Nephron progenitor cell (in vitro differentiated cells): ENCODE measurements at regions not wholly inside any gene's neighbourhood (a gene's known extent, or its start where the extent isn't known, plus 50 kb on each side); places are given as distances from the start of the nearest gene placed in this dataset.
"Not testable (repeated sequence)": the region's sequence is repeated elsewhere in the genome, so short reads cannot be mapped to it uniquely, and the experiment has no call there.

Experiments
- DNase-seq: peaks from one replicate; pipeline ENCODE4 v3.0.0; 2021
- H3K27ac Mint-ChIP-seq: 2 replicates; pipeline ENCODE4 v1.8.0; 2021; ENCODE audit warnings: mild to moderate bottlenecking, moderate library complexity, mixed read lengths
- H3K27me3 Mint-ChIP-seq: 2 replicates; pipeline ENCODE4 v1.8.0; 2021; ENCODE audit warnings: mild to moderate bottlenecking, low read depth, mixed read lengths; ENCODE audit not compliant: poor library complexity
- H3K36me3 Mint-ChIP-seq: 2 replicates; pipeline ENCODE4 v1.8.0; 2021; ENCODE audit warnings: low read depth, mixed read lengths
- H3K4me1 Mint-ChIP-seq: 2 replicates; pipeline ENCODE4 v1.8.0; 2021; ENCODE audit warnings: mixed read lengths
- H3K4me3 Mint-ChIP-seq: 2 replicates; pipeline ENCODE4 v1.8.0; 2021; ENCODE audit warnings: mild to moderate bottlenecking, moderate library complexity, mixed read lengths
- H3K9me3 Mint-ChIP-seq: 2 replicates; pipeline ENCODE4 v1.8.0; 2021; ENCODE audit warnings: mild to moderate bottlenecking, moderate library complexity, mixed read lengths
- TF ChIP-seq, protein P1 (sequence below): fragments of 200-600 bp; sonication (generic); IDR thresholded peaks from 2 replicates; pipeline ENCODE4 v1.5.0; 2021; ENCODE audit warnings: antibody characterized with exemption

DNA sequence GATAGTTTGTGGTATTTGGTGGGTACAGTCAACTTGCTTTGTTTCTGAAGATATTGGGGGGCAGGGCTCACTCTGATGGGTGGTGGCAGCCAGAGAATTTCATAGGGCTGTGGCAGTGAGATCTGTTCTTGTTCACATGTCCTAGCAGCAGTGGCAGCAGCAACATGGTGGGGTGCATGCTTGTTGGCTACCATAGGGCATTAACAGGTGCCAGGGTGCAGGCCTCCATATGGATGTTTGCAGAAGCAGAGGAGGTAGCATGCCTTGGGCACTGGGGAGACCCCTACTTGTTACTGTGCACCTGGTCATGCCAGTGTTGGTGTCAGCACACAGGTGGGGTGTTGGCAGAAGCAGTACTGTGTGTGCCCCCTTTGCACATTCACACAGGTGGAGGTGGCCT lies 96.3 kb upstream of the ZC4H2 start:
- Mint-ChIP-seq H3K4me1 (no peaks in the 10 kb centered on the region), H3K27ac (no peak overlapping the region), H3K27me3 (peaks cover 4% of the 10 kb centered on the region), H3K36me3 (peaks cover 94% of the 10 kb centered on the region), H3K4me3 (no peak overlapping the region), H3K9me3 (peaks cover 98% of the 10 kb centered on the region)
- TF ChIP-seq, protein P1, sequence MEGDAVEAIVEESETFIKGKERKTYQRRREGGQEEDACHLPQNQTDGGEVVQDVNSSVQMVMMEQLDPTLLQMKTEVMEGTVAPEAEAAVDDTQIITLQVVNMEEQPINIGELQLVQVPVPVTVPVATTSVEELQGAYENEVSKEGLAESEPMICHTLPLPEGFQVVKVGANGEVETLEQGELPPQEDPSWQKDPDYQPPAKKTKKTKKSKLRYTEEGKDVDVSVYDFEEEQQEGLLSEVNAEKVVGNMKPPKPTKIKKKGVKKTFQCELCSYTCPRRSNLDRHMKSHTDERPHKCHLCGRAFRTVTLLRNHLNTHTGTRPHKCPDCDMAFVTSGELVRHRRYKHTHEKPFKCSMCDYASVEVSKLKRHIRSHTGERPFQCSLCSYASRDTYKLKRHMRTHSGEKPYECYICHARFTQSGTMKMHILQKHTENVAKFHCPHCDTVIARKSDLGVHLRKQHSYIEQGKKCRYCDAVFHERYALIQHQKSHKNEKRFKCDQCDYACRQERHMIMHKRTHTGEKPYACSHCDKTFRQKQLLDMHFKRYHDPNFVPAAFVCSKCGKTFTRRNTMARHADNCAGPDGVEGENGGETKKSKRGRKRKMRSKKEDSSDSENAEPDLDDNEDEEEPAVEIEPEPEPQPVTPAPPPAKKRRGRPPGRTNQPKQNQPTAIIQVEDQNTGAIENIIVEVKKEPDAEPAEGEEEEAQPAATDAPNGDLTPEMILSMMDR: no peak
- DNase-seq: no peak

GRCh38 chrX:65058626-65059025 lies 82.4 kb upstream of the ZC4H2 start:
- not testable (repeated sequence) for H3K4me1 Mint-ChIP-seq, DNase-seq, H3K27ac Mint-ChIP-seq, H3K4me3 Mint-ChIP-seq, H3K27me3 Mint-ChIP-seq
- Mint-ChIP-seq H3K9me3 (peaks cover 85% of the 10 kb centered on the region), H3K36me3 (peaks cover 78% of the 10 kb centered on the region)

GRCh38 chrX:65045001-65045400 lies 68.8 kb upstream of the ZC4H2 start:
- Mint-ChIP-seq H3K9me3 (peaks cover 64% of the 10 kb centered on the region), H3K4me1 (no peaks in the 10 kb centered on the region), H3K27me3 (peaks cover 3% of the 10 kb centered on the region), H3K4me3 (no peak overlapping the region), H3K27ac (no peak overlapping the region), H3K36me3 (peaks cover 35% of the 10 kb centered on the region)
- TF ChIP-seq, protein P1: no peak
- no peak for DNase-seq

- peak overlapping the region; percentile 93 for H3K4me3 Mint-ChIP-seq
- TF ChIP-seq, protein P1: no peak
- peak; percentile 46 for DNase-seq
- H3K9me3 Mint-ChIP-seq: peaks cover 16% of the 10 kb centered on the region
- peak overlapping the region; percentile 94 for H3K27ac Mint-ChIP-seq
- no peaks in the 10 kb centered on the region for H3K36me3 Mint-ChIP-seq
- H3K4me1 Mint-ChIP-seq: peaks cover 12% of the 10 kb centered on the region
- H3K27me3 Mint-ChIP-seq: no peaks in the 10 kb centered on the region
Measured at GRCh38 chrX:65035446-65035770, 59.2 kb upstream of the ZC4H2 start.

DNA sequence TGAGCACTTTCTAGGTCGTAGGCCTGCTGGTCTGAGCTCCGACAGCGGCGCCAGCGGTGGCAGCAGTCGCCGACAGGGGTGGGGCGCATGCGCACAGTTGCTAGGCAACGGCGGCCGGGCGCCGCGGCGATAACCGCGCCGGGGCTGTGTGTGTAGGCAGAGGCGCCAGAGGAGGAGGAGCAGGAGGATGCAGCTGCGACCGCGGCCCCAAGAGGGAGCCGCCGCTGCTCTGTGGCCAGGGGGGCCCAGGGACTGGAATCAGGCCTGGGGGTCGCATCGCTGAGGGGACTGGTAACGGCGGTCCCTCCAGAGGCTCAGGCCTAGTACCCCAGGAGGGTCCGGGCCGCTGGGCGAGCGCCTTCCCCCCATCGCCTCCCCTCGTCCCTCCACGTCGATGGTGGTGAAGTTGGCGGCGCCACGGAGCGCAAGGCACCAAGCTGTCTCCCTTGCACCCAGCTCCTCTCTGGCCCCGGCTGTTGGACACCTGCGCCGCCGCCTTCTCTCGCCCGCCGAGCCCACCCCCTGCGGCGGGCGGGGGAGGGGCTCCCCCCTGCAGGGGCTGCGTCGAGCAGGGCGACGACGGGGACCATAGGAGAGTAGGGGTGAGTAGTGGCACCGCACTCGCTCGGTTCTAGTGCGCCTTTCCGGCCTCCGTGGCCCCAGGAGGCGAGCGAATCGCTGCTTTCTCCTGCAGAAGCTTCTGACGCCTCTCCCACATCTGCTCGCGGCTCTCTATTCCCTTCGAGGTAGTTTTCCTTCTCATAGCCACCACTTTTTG lies 58.6 kb upstream of the ZC4H2 start, which contains the start of gene ZC3H12B:
TSS of gene ZC3H12B (plus strand) at position 159 of the 778 bp plus-strand sequence.
- peak within 1 kb of the TSS; percentile 94 for H3K27ac Mint-ChIP-seq
- peaks cover 12% of the 10 kb centered on the region for H3K4me1 Mint-ChIP-seq
- no peaks in the 10 kb centered on the region for H3K36me3 Mint-ChIP-seq
- TF ChIP-seq, protein P1: peak; percentile 50
- H3K4me3 Mint-ChIP-seq: peak within 1 kb of the TSS; percentile 93
- peaks cover 12% of the 10 kb centered on the region for H3K9me3 Mint-ChIP-seq
- peak; percentile 86 for DNase-seq
- H3K27me3 Mint-ChIP-seq: no peaks in the 10 kb centered on the region

DNA sequence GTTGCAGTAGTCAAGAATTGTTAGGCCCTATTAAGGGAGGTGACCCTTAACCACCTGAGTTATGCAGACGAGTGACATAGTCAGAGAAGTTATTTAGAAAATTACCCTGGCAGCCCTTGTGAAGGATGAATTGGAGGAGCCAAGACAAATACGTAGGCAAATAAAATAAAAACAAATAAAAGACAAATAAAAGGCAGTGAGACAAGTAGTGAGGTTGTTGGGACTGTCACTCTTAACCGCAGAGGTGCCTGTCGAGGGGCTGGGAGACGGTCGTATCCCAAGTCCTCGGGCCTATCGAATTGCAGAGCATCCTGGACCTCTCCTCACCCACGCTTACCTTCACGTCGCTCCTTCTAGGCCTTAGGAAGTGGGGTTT lies 58.0 kb upstream of the ZC4H2 start:
- DNase-seq: no peak
- no peaks in the 10 kb centered on the region for H3K27me3 Mint-ChIP-seq
- peak overlapping the region; percentile 93 for H3K4me3 Mint-ChIP-seq
- H3K27ac Mint-ChIP-seq: peak overlapping the region; percentile 94
- peaks cover 4% of the 10 kb centered on the region for H3K36me3 Mint-ChIP-seq
- peaks cover 17% of the 10 kb centered on the region for H3K9me3 Mint-ChIP-seq
- TF ChIP-seq, protein P1: no peak
- peaks cover 16% of the 10 kb centered on the region for H3K4me1 Mint-ChIP-seq
